Hematopoietic multipotent progenitor cell treated with erythropoietin and hydrocortisone succinate and interleukin-3 and kit ligand, for 6 days (in vitro differentiated cells): ENCODE measurements at regions not wholly inside any gene's neighbourhood (a gene's known extent, or its start where the extent isn't known, plus 50 kb on each side); places are given as distances from the start of the nearest gene placed in this dataset.

Experiments
- DNase-seq: peaks from one replicate; pipeline ENCODE4 v3.0.0-alpha.2; 2015

- DNase-seq = no peak
Observed at GRCh38 chr5:108696951-108697715, 50.6 kb upstream of the FER start.

DNA sequence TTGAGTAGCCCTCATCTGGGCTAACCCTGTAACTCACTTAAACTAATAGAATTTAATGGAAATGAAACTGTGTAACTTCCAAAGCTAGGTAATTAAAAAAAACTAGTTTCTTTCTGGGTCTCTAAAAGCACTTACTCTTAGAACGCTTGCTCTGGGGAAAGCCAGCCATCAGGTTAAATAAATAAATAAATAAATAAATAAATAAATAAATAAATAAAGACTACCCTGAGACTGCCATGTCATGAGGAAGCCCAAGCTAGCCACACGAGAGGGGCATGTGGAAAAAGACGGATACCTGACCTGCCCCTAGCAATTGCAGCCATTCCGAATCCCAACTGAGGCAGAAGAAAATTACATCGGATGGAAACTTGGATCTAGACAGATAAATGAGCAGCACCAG, 51.3 kb upstream of the FER start:
- DNase-seq = no peak

GRCh38 chr5:108688485-108688884, 59.2 kb upstream of the FER start:
- no peak for DNase-seq

DNA sequence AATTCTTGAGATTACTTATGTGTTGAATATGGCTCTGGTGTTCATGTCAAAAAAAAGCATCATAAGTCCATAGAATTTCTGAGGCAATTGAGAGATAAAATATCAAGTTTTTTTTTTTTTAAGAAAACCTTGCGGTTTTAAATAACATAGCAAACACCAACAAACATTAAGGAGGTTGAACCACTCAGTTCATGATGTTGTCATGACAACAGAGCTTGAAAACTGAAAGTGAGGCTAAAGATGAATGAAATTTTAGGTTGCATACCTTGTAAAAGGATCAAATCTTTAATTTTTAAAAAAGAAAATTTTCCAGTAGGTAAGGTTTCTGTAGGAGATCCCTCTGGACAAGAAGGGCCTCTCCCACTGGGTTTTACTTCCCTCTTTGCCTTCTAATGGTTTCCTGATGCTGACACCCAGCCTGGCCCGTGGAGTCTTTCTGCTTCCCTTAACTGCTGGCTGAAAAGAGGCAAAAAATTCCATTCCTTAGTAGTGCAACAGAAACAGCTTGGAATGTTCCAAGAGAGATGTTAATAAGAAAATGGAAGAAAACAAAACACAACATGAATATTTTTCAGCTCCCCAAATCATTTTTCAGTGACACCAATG, 60.0 kb upstream of the FER start:
- no peak for DNase-seq

GRCh38 chr5:108686676-108687075, 61.0 kb upstream of the FER start:
- DNase-seq = no peak

- peak; percentile 39 for DNase-seq
Observed at GRCh38 chr5:108685448-108686216, 62.1 kb upstream of the FER start.

DNA sequence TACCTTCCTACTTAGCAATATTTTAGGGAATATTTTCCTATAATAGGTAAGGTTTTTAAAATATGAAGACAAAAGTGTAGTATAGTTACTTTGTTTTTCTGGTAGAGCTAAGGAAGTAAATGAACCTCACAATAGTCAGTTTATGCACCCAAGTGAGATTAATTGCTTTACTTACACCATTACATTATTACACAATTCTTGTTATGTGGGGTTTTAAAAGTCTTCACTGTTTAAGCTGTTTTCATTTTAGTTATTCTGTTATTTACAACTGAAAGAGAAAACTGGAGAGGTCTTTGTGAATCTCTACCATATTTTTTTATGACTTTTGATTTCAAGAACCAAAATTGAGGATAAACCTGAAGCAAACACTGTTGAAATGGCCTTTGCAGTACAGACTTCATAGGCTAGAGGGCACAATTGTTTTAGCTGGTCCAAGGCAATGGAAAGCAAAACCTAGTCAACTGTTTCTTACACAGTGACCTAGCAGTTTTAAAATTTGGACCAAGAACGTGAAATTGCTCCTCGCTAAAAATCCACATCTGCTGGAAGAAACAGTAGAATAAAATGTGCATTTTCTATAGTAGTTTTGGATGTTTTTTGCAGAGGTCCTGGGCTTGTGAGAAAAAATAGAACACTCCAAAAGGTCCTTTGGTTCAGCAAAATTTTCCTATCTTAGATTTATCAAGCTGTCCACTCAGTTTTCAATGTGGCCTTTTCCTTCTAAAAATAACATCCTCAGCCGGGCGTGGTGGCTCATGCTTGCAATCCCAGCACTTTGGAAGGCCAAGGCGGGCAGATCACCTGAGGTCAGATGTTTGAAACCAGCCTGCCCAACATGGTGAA, 66.4 kb upstream of the FER start:
- DNase-seq = peak; percentile 89

DNA sequence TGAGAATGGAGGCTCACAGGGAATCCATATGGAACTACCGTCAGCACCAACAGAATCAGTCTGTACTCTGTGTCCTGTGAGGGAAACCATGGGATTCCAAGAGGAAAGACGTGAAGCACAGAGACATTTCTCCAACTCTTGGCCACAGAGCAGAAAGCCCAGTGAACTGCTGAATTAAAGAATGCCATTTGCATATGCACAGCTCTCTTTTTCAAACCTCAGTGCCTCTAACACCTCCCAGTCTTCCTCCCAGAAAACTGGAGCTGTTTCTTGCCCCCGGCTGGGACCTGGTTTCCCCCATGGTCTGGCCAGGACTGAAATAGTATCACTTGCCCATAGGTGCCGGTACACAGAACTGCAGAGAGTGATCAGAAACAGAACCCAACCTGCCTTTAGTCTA, 69.6 kb upstream of the FER start:
- no peak for DNase-seq

DNA sequence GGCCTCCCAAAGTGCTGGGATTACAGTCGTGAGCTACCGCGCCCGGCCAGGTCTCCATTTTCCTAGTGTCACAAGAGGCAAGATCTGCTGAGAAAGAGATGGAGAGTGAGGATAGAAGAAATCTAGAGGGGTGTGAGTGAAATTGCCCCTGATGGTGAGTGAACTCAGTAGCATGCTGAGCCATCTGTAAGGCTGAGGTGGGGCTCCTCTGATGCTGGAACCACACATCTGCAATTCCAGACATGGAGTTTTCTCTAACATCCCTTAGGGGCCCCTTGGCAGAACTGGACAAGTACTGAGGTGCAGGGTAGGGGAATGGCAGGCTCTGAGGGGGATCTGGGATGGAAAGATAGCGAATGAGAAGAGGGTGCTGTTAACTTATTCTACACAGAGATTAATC, 72.0 kb upstream of the FER start:
- no peak for DNase-seq

DNA sequence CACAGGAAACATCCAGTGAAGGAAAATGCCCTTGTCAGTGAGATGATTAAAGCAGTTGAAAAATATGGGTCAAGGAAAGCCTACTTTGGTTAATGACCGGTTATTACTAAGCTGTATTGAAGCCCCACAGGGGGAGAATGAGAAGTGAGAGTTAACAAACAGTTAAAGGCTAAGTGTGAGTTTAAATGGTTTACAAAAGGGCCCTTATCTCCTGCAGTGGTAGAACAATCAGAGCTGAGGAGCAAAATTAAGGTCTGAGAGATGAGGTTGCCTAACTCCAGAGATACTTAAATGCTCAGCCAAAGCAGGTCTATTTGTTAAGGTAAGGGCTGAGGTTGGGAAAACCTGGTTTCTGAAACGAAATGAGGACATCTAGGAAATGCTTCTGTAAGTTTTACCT, 75.1 kb upstream of the FER start:
- DNase-seq = no peak

- no peak for DNase-seq
Observed at GRCh38 chr5:108670591-108671289, 77.0 kb upstream of the FER start.

DNA sequence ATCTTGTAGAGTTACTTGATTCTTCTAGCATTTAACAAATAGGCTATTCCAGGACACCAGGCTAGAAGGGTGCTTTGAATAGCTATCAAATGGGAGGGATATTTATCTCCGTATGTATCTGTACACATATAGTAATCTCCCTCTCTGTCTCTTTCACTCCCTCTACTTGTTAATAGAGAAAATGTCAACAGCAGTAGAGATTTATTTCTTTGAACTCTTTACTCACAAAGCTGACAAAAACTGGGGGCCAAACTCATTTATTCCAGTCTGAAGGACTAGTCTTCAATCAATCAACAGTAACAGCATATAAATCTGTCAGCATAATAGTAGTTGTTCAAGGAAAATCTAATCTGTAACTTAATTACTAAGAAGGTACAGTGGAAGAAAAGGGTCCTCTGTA, 78.2 kb upstream of the FER start:
- DNase-seq = no peak

GRCh38 chr5:108661590-108662219, 86.0 kb upstream of the FER start:
- no peak for DNase-seq

GRCh38 chr5:108661024-108661423, 86.7 kb upstream of the FER start:
- no peak for DNase-seq

DNA sequence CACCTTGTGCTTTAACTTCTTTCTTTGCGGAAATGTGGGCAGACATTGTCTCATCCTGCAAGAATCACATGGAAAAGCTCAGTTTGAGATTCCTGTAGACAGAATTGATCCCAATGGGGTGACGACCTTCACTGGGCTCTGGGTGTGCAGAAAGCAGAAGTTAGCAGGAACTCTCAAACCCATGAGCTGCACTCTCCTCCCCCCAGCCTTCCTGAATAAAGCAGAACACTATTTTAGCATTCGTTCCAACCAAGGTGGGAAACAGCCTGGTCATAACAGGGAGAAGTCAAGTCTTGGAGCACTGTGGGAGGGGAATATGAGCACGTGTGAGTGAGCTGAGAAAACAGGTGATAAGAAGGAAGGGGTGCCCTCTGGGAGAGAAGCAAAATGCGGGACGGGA, 87.4 kb upstream of the FER start:
- DNase-seq = no peak

- no peak for DNase-seq
Observed at GRCh38 chr5:108659531-108659930, 88.2 kb upstream of the FER start.

GRCh38 chr5:108655750-108656450, 91.8 kb upstream of the FER start:
- DNase-seq = no peak

DNA sequence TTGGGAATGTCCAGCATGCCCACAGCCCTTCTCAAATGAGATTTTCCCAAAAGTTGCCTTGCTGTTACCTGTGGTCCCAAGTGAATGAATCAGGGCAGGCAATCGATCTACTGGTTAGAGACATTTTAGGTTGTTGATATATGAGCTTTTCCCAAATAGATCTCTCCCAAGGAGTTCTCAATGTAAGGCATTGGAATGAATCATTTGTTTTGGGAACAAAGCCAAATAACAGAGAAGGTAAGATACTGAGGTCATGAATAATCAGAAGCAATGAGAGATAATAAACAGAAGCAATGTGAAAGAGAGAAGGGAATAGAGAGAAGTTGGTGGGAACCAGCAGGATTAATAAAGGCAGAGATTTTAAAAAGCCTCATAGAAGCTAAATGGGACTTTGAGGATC, 93.6 kb upstream of the FER start:
- no peak for DNase-seq

- DNase-seq = no peak
Observed at GRCh38 chr5:108653201-108653600, 94.5 kb upstream of the FER start.

- no peak for DNase-seq
Observed at GRCh38 chr5:108650997-108651396, 96.7 kb upstream of the FER start.

DNA sequence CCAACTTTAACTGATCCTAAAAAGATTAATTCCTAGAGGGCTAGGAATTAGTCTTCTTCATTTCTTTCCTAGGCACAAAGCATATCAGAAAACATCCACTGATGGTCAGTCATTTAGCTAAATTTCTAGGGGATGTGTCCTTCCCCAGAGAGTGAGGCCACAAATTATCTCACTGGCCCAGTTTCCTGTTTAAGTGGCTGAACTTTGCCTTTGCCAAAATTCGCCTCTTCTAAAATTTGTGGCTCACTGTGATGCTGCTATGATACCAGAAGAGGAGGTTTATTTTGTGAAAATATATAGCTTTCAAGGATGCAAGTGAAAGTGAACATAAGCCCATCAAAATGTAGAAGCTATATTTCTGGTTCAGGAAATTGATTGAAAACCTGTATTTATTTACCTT, 98.1 kb upstream of the FER start:
- peak; percentile 30 for DNase-seq
